H1 (cell line): ENCODE measurements at regions not wholly inside any gene's neighbourhood (a gene's known extent, or its start where the extent isn't known, plus 50 kb on each side); places are given as distances from the start of the nearest gene placed in this dataset.

ENCODE experiments used
- CTCF ChIA-PET: fragments of 300-600 bp; sonication (Branson Sonifier 250); formaldehyde crosslinking; loops from one replicate; lab custom pipeline; 2021; ENCODE audit not compliant: partially characterized antibody; lab: Charles Lee
- POLR2A ChIA-PET: fragments of 300-600 bp; sonication (Branson Sonifier 250); formaldehyde crosslinking; loops from one replicate; lab custom pipeline; 2021; ENCODE audit warnings: inconsistent platforms; ENCODE audit not compliant: partially characterized antibody; lab: Charles Lee
- DNase-seq, 2 experiments: peaks; one replicate each; pipeline versions ENCODE4 v3.0.0 to v3.0.0-alpha.2; 2010 to 2022; ENCODE audit warnings: low spot score in 2 of 2, low read depth in 1 of 2, mixed read lengths in 1 of 2
- FAIRE-seq: peaks from 2 replicates; lab custom pipeline; 2011; peaks lifted over from hg19 to GRCh38; lab: Jason Lieb, UNC
- H2AFZ ChIP-seq: 2 replicates; pipeline ENCODE4 v1.8.1; 2012; ENCODE audit warnings: low read length, inconsistent platforms
- H2AK5ac ChIP-seq: 2 replicates; pipeline ENCODE4 v1.6.1; 2013; ENCODE audit warnings: low read depth, low read length
- H2BK120ac ChIP-seq: replicated peaks from 2 replicates; pipeline ENCODE3; 2013; ENCODE audit warnings: low read depth, low read length, inconsistent platforms
- H2BK12ac ChIP-seq: 2 replicates; pipeline ENCODE4 v1.6.1; 2013; ENCODE audit warnings: low read depth, low read length
- H2BK15ac ChIP-seq: 2 replicates; pipeline ENCODE4 v1.6.1; 2013; ENCODE audit warnings: low read length
- H2BK20ac ChIP-seq: 2 replicates; pipeline ENCODE4 v1.6.1; 2013; ENCODE audit warnings: low read length
- H2BK5ac ChIP-seq: 2 replicates; pipeline ENCODE4 v1.6.1; 2013; ENCODE audit warnings: low read depth, low read length
- H3K14ac ChIP-seq: 2 replicates; pipeline ENCODE4 v1.6.1; 2013; ENCODE audit warnings: inconsistent platforms; ENCODE audit not compliant: insufficient read length
- H3K18ac ChIP-seq: 2 replicates; pipeline ENCODE4 v1.6.1; 2013; ENCODE audit warnings: low read length; ENCODE audit errors: extremely low read depth
- H3K23ac ChIP-seq: 2 replicates; pipeline ENCODE4 v1.6.1; 2013; ENCODE audit warnings: inconsistent platforms; ENCODE audit not compliant: insufficient read length
- H3K23me2 ChIP-seq: 2 replicates; pipeline ENCODE4 v1.6.1; 2013; ENCODE audit warnings: low read depth, low read length
- H3K27ac ChIP-seq: 2 replicates; pipeline ENCODE4 v1.6.1; 2011; ENCODE audit warnings: low read depth, low read length, inconsistent platforms
- H3K27me3 ChIP-seq, 4 experiments: replicated peaks in 1 of 4; 1 replicate in 1 of 4; 2 replicates in 3 of 4; pipeline versions ENCODE4 v1.6.1 to v1.8.1; 2011 to 2013; ENCODE audit warnings: low read length in 3 of 4, mild to moderate bottlenecking in 3 of 4, inconsistent platforms in 2 of 4, mixed read lengths in 2 of 4, moderate library complexity in 1 of 4; ENCODE audit not compliant: control insufficient read depth in 3 of 4, insufficient read depth in 3 of 4; ENCODE audit errors: extremely low read depth in 1 of 4
- H3K36me3 ChIP-seq, 4 experiments: 2 replicates each; pipeline versions ENCODE4 v1.6.1 to v1.8.1; 2011 to 2013; ENCODE audit warnings: mild to moderate bottlenecking in 4 of 4, low read length in 3 of 4, moderate library complexity in 2 of 4, control low read depth in 1 of 4, inconsistent platforms in 1 of 4; ENCODE audit not compliant: insufficient read depth in 4 of 4, control insufficient read depth in 2 of 4
- H3K4ac ChIP-seq: replicated peaks from 2 replicates; pipeline ENCODE3; 2013; ENCODE audit warnings: low read length, low read depth, mixed read lengths, inconsistent platforms; ENCODE audit not compliant: insufficient read length
- H3K4me1 ChIP-seq, 4 experiments: replicated peaks in 1 of 4; 1 replicate in 1 of 4; 2 replicates in 3 of 4; pipeline versions ENCODE4 v1.6.1 to v1.8.1; 2011 to 2013; ENCODE audit warnings: low read length in 3 of 4, inconsistent platforms in 2 of 4, mixed read lengths in 1 of 4; ENCODE audit not compliant: insufficient read depth in 4 of 4, control insufficient read depth in 3 of 4
- H3K4me2 ChIP-seq, 2 experiments: 2 replicates each; pipeline versions ENCODE4 v1.6.1 to v1.8.1; 2011 to 2013; ENCODE audit warnings: low read depth in 2 of 2, low read length in 2 of 2, control low read depth in 1 of 2, inconsistent platforms in 1 of 2, mild to moderate bottlenecking in 1 of 2; ENCODE audit not compliant: insufficient read depth in 1 of 2
- H3K4me3 ChIP-seq, 4 experiments: fragments of 200-600, 300-600 bp in 1 of 4; sonication (generic), shearing (Covaris generic), sonication (Bioruptor Twin) in 1 of 4; 2 replicates each; pipeline versions ENCODE4 v1.5.1 to v1.8.1; 2011 to 2016; ENCODE audit warnings: low read length in 4 of 4, low read depth in 3 of 4, control low read depth in 2 of 4, inconsistent platforms in 2 of 4, mild to moderate bottlenecking in 2 of 4, mixed read lengths in 1 of 4, moderate library complexity in 1 of 4; ENCODE audit not compliant: insufficient read depth in 2 of 4; ENCODE audit errors: extremely low read depth in 1 of 4
- H3K56ac ChIP-seq: replicated peaks from 2 replicates; pipeline ENCODE3; 2013; ENCODE audit warnings: low read depth, mild to moderate bottlenecking, mixed read lengths, low read length, inconsistent platforms; ENCODE audit not compliant: insufficient read length
- H3K79me1 ChIP-seq: 2 replicates; pipeline ENCODE4 v1.6.1; 2013; ENCODE audit warnings: low read depth, low read length, control low read depth
- H3K79me2 ChIP-seq, 2 experiments: 2 replicates each; pipeline versions ENCODE4 v1.6.1 to v1.8.1; 2012 to 2013; ENCODE audit warnings: low read length in 2 of 2, mild to moderate bottlenecking in 2 of 2, inconsistent platforms in 1 of 2; ENCODE audit not compliant: insufficient read depth in 2 of 2, control insufficient read depth in 1 of 2
- H3K9ac ChIP-seq, 4 experiments: replicated peaks in 1 of 4; 1 replicate in 1 of 4; 2 replicates in 3 of 4; pipeline versions ENCODE4 v1.6.1 to v1.8.1; 2011 to 2013; ENCODE audit warnings: low read depth in 3 of 4, low read length in 3 of 4, control low read depth in 2 of 4, mild to moderate bottlenecking in 2 of 4, moderate library complexity in 2 of 4, inconsistent platforms in 1 of 4; ENCODE audit errors: extremely low read depth in 1 of 4
- H3K9me3 ChIP-seq, 2 experiments: 2 replicates each; pipeline versions ENCODE4 v1.6.1 to v1.8.1; 2012 to 2013; ENCODE audit warnings: mild to moderate bottlenecking in 2 of 2, moderate library complexity in 2 of 2, control low read depth in 1 of 2, inconsistent platforms in 1 of 2, low read depth in 1 of 2, low read length in 1 of 2, mixed read lengths in 1 of 2; ENCODE audit not compliant: insufficient read depth in 2 of 2
- H4K20me1 ChIP-seq, 2 experiments: replicated peaks in 1 of 2; 2 replicates each; pipeline versions ENCODE3 to v1.8.1; 2011 to 2013; ENCODE audit warnings: inconsistent platforms in 2 of 2, low read length in 2 of 2, mild to moderate bottlenecking in 1 of 2; ENCODE audit not compliant: insufficient read depth in 2 of 2, control insufficient read depth in 1 of 2
- H4K5ac ChIP-seq: 2 replicates; pipeline ENCODE4 v1.6.1; 2013; ENCODE audit warnings: low read length, low read depth, mixed read lengths, inconsistent platforms; ENCODE audit not compliant: insufficient read length
- H4K8ac ChIP-seq: 2 replicates; pipeline ENCODE4 v1.8.0; 2013; ENCODE audit warnings: mild to moderate bottlenecking, moderate library complexity, low read length, inconsistent platforms; ENCODE audit not compliant: insufficient read depth; ENCODE audit errors: extremely low read depth
- H4K91ac ChIP-seq: replicated peaks from 2 replicates; pipeline ENCODE3; 2013; ENCODE audit warnings: low read length, mixed read lengths, inconsistent platforms; ENCODE audit not compliant: insufficient read length
- CBX5 ChIP-seq: fragments of 300-800, 300-1000 bp; sonication (generic); IDR thresholded peaks from 2 replicates; pipeline ENCODE4 v1.7.1; 2016; ENCODE audit warnings: antibody characterized with exemption, low read length, low read depth
- CREB1 ChIP-seq: IDR thresholded peaks from 2 replicates; pipeline ENCODE4 v1.6.1; 2012; ENCODE audit warnings: inconsistent platforms
- GABPA ChIP-seq: IDR thresholded peaks from 2 replicates; pipeline ENCODE4 v1.6.1; 2011; ENCODE audit warnings: mild to moderate bottlenecking, low read length, moderate library complexity, borderline replicate concordance; ENCODE audit not compliant: insufficient read depth
- MAFK ChIP-seq: IDR thresholded peaks from 2 replicates; pipeline ENCODE4 v1.6.1; 2012; ENCODE audit warnings: low read depth, mild to moderate bottlenecking, improper control_type of control experiment, low read length
- RAD21 ChIP-seq, 2 experiments: IDR thresholded peaks in 1 of 2; conservative IDR thresholded peaks in 1 of 2; 2 replicates each; pipeline ENCODE4 v1.6.1; 2011; ENCODE audit warnings: low read depth in 2 of 2, low read length in 2 of 2, improper control_type of control experiment in 1 of 2, inconsistent platforms in 1 of 2, mild to moderate bottlenecking in 1 of 2, moderate library complexity in 1 of 2
- RNF2 ChIP-seq: fragments of 200-900, 300-1000 bp; sonication (generic); IDR thresholded peaks from 2 replicates; pipeline ENCODE4 v1.7.1; 2016; ENCODE audit warnings: borderline replicate concordance, low read depth, mild to moderate bottlenecking, antibody characterized with exemption, low read length; ENCODE audit not compliant: poor library complexity, severe bottlenecking; ENCODE audit errors: missing control alignments
- SP2 ChIP-seq: IDR thresholded peaks from 2 replicates; pipeline ENCODE4 v1.6.1; 2012; ENCODE audit warnings: mild to moderate bottlenecking, low read length, inconsistent platforms
- TAF1 ChIP-seq: IDR thresholded peaks from 2 replicates; pipeline ENCODE4 v1.6.1; 2011; ENCODE audit warnings: mild to moderate bottlenecking, low read depth, low read length
- WGBS, 2 experiments: shearing (Covaris generic) in 1 of 2; methylation state at CpG; one replicate each; pipeline versions ENCODE4 v1.1.6 to v1.1.7; 2013 to 2015; ENCODE audit warnings: low lambda C conversion rate in 2 of 2, mixed read lengths in 2 of 2, inconsistent platforms in 1 of 2, low coverage in 1 of 2, missing lambda C conversion rate in 1 of 2; ENCODE audit not compliant: insufficient replicate concordance in 2 of 2, insufficient coverage in 1 of 2, insufficient read length in 1 of 2; ENCODE audit errors: extremely low coverage in 1 of 2, missing lambda C conversion rate in 1 of 2; 5-methylcytosine and 5-hydroxymethylcytosine counted together
- TF ChIP-seq, protein P1 (sequence below): IDR thresholded peaks from 2 replicates; pipeline ENCODE4 v1.6.1; 2011; ENCODE audit warnings: low read length, improper control_type of control experiment

DNA sequence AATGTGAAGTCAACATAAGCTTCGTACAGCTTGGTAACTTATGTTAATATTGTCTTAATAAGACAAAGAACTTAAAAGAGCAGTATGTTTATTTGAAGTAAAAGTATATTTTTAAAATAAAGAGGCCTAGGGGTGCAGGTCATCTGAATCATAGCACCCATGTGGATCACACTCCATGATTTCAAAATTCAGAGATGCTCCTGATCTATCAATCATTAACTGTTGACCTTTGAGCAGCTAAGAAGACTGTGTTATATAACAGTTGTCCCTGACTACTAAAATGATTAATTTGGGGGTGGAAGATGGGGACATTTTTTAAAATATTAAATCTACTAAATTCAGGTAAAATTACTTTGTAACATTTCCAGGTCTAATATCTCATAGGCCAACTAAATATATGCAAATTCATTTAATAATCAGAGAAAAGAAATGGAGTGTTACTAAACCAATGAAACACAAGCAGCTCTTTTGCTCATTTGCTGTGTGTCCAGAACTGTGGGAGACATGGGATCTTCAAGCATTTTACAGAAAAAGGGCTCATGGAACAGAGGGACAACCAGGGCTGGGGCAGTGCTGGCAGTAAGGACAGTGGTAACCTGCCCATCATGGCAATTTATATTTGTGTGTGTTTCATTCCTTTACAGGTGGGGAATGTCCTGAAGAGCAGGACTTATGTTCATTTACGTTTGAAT is 120.7 kb upstream of the PCED1B start:
- Histone ChIP-seq H3K18ac (no peak overlapping the region), H3K56ac (no peak overlapping the region), H3K23ac (no peak overlapping the region), H2BK20ac (no peak overlapping the region), H2AFZ (peak overlapping the region; percentile 71), H2BK5ac (no peak overlapping the region), H3K23me2 (no peaks in the 10 kb centered on the region), H2BK15ac (no peak overlapping the region), H2BK12ac (no peak overlapping the region), H2BK120ac (no peak overlapping the region), H3K14ac (no peak overlapping the region), H3K4me1 (peaks cover 0 to 1% (median 0%) of the 10 kb centered on the region in 4 experiments; a peak in 2 of 7 replicates), H3K9ac (no peak overlapping the region), H3K36me3 (no peaks in the 10 kb centered on the region), H3K27ac (no peak overlapping the region), H4K5ac (no peak overlapping the region), H4K8ac (no peak overlapping the region), H3K4ac (no peak overlapping the region), H3K79me1 (no peaks in the 10 kb centered on the region), H4K91ac (no peak overlapping the region), H3K9me3 (no peaks in the 10 kb centered on the region), H4K20me1 (no peaks in the 10 kb centered on the region), H3K4me3 (no peak overlapping the region), H3K79me2 (no peaks in the 10 kb centered on the region), H3K27me3 (no peaks in the 10 kb centered on the region), H3K4me2 (no peak overlapping the region), H2AK5ac (no peak overlapping the region)
- TF ChIP-seq SP2 (no peak), CREB1 (no peak), RAD21 (IDR thresholded peaks at IDR 0.05 in 1 of 2, conservative IDR thresholded peaks at IDR 0.05 in 1 of 2; ENCODE audit: low read depth in 2 of 2, low read length in 2 of 2) (no peak), GABPA (no peak), MAFK (no peak), CBX5 (no peak), RNF2 (no peak), TAF1 (no peak)
- TF ChIP-seq, protein P1, sequence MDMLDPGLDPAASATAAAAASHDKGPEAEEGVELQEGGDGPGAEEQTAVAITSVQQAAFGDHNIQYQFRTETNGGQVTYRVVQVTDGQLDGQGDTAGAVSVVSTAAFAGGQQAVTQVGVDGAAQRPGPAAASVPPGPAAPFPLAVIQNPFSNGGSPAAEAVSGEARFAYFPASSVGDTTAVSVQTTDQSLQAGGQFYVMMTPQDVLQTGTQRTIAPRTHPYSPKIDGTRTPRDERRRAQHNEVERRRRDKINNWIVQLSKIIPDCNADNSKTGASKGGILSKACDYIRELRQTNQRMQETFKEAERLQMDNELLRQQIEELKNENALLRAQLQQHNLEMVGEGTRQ = no peak
- no peak for FAIRE-seq
- no peak for DNase-seq
- ChIA-PET CTCF (interaction anchor here (0.7 to 4.5 kb wide), 5 partner anchors 15 to 382 kb away, joined by 3 to 12 read pairs (median 3); no protein-coding TSS in a partner anchor), POLR2A (no interaction called here)
- 75% methylated on average over 2 of the region's 2 CpGs; no CpG with 5 or more reads in 1 of the 2 experiments for WGBS, 2 experiments
